Neural progenitor cell (in vitro differentiated cells): ENCODE measurements at regions not wholly inside any gene's neighbourhood (a gene's known extent, or its start where the extent isn't known, plus 50 kb on each side); places are given as distances from the start of the nearest gene placed in this dataset.
"Not testable (repeated sequence)": the region's sequence is repeated elsewhere in the genome, so short reads cannot be mapped to it uniquely, and the experiment has no call there.

Experiments used
- DNase-seq: peaks from one replicate; pipeline ENCODE4 v3.0.0-alpha.2; 2016; ENCODE audit warnings: low spot score
- H2AFZ ChIP-seq: fragments of 200-600 bp; sonication (generic); replicated peaks from 2 replicates; pipeline ENCODE4 v1.6.1; 2016; ENCODE audit warnings: antibody characterized with exemption
- H3F3A ChIP-seq: fragments of 200-600 bp; sonication (generic); 2 replicates; pipeline ENCODE4 v1.6.1; 2016; ENCODE audit warnings: antibody characterized with exemption, low read depth
- H3K27ac ChIP-seq: fragments of 200-600 bp; sonication (generic); 2 replicates; pipeline ENCODE4 v1.5.1; 2016; ENCODE audit warnings: mild to moderate bottlenecking
- H3K27me3 ChIP-seq: fragments of 200-600 bp; sonication (generic); 2 replicates; pipeline ENCODE4 v1.6.1; 2016; ENCODE audit warnings: mild to moderate bottlenecking, moderate library complexity
- H3K36me3 ChIP-seq: fragments of 200-600 bp; sonication (generic); 2 replicates; pipeline ENCODE4 v1.5.1; 2016
- H3K4me1 ChIP-seq: fragments of 200-600 bp; sonication (generic); 2 replicates; pipeline ENCODE4 v1.6.1; 2016; ENCODE audit warnings: mixed run types
- H3K4me2 ChIP-seq: fragments of 200-600 bp; sonication (generic); 2 replicates; pipeline ENCODE4 v1.6.1; 2016
- H3K4me3 ChIP-seq: fragments of 200-600 bp; sonication (generic); 2 replicates; pipeline ENCODE4 v1.5.1; 2016
- H3K79me2 ChIP-seq: fragments of 200-600 bp; sonication (generic); 2 replicates; pipeline ENCODE4 v1.6.1; 2016; ENCODE audit warnings: low read depth
- H3K9ac ChIP-seq: fragments of 200-600 bp; sonication (generic); 2 replicates; pipeline ENCODE4 v1.6.1; 2016
- H3K9me3 ChIP-seq: fragments of 200-600 bp; sonication (generic); 2 replicates; pipeline ENCODE4 v1.5.1; 2016; ENCODE audit warnings: low read depth
- H4K20me1 ChIP-seq: fragments of 200-600 bp; sonication (generic); 2 replicates; pipeline ENCODE4 v1.6.1; 2016; ENCODE audit warnings: low read depth
- H3K27ac Mint-ChIP-seq: 3 replicates; pipeline ENCODE4 v1.8.0; 2021; ENCODE audit warnings: mixed read lengths
- H3K27me3 Mint-ChIP-seq: 2 replicates; pipeline ENCODE4 v1.8.0; 2022; ENCODE audit warnings: low read depth, mild to moderate bottlenecking, inconsistent platforms, moderate library complexity, mixed read lengths; ENCODE audit not compliant: insufficient read depth
- H3K36me3 Mint-ChIP-seq: 3 replicates; pipeline ENCODE4 v1.8.0; 2021; ENCODE audit warnings: mixed read lengths
- H3K4me1 Mint-ChIP-seq: 3 replicates; pipeline ENCODE4 v1.8.0; 2021; ENCODE audit warnings: mixed read lengths
- H3K4me3 Mint-ChIP-seq: 3 replicates; pipeline ENCODE4 v1.8.0; 2021; ENCODE audit warnings: mild to moderate bottlenecking, moderate library complexity, mixed read lengths
- H3K9me3 Mint-ChIP-seq: 3 replicates; pipeline ENCODE4 v1.8.0; 2020; ENCODE audit warnings: mixed read lengths

DNA sequence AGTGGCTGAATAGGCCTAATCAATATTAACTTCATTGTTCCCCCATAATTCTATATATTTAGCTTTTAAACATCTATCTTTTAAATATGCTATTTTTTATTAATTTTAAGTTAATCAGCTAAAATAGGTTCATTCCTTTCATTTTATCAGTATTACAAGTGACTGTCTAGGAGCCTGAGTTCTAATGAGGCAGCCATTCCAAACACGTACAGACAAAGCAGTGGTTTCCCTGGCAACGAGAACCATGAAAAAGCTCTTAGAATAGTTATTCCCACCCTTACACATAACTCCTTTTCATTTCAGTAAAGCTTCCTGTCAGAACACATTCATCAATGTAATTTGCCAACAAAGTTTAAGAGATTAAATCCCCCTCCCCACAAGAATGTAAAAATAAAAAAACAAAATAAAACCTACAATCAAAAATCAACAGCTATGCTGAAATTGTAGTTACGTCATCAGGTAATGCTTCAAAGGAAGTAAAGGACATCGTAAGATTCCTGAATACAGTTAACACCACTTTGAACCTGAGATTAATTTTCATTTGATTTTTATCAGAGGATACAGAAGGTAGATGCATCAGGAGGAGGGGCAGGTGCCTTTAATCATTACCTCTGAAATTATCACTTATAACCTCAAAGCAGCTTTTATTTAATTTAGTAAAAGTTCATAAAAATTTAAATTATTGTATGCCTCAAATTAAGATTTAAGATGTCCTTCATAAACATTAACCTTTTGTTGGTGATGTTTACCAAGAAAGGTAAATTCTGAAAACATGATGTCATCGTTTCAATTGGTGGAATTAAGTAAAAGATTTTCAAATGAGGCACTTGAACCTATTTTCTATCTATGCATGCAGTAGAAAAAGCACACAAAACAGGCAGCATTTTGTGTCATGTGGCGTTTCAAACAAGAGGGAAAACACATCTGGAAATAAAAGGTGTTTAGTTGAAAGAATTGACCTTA lies 967.2 kb upstream of the FOXG1 start:
- not testable (repeated sequence) for H3K9me3 ChIP-seq, H3K4me3 ChIP-seq, H3K4me3 Mint-ChIP-seq, H3K27me3 Mint-ChIP-seq, H3K36me3 ChIP-seq, H3K79me2 ChIP-seq, H3K9ac ChIP-seq, H3K27me3 ChIP-seq, H3F3A ChIP-seq, H4K20me1 ChIP-seq, H3K27ac ChIP-seq
- H3K36me3 Mint-ChIP-seq = peaks cover 14% of the 10 kb centered on the region
- peak overlapping the region; percentile 28 for H3K4me2 ChIP-seq
- H2AFZ ChIP-seq = peak overlapping the region; percentile 17
- H3K27ac Mint-ChIP-seq = peak overlapping the region; percentile 97
- peaks cover 21% of the 10 kb centered on the region for H3K4me1 ChIP-seq
- H3K9me3 Mint-ChIP-seq = peaks cover 27% of the 10 kb centered on the region
- H3K4me1 Mint-ChIP-seq = peaks cover 21% of the 10 kb centered on the region
- peak; percentile 15 for DNase-seq

DNA sequence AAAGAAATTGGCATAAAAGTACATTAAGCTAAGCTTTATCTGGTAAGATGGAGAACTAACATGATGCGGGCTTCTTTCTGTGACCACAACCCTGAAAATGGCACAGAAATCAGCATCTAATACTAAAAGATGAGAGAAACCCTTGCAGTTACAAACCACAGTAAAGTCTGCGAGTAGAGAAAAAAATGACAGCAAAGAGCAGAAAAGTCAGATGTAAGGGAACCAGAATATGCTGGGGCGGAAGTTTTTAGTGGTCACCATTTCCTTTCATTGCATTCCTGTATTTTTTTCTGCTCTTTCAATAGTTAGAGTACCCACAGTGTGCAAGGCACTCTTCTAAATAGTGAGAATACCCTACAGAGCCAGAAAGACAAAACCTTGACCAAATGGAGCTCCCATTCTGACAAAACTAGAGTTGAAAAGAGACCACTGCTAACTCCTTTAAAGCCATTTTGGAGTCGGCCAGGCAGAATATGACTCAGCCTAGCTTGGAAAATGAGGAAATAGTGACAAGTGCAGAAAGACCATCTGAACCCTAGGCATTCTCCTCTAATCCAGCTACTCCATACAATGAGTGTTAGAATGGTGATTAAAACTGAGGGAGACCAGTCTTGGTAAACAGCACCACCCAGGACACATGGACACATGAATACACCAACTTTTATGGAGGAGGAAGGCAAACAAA lies 948.7 kb upstream of the FOXG1 start:
- not testable (repeated sequence) for H3K4me3 Mint-ChIP-seq, H3K36me3 Mint-ChIP-seq, H3K4me1 ChIP-seq, H4K20me1 ChIP-seq, H3K4me3 ChIP-seq, H3K9ac ChIP-seq, H3K9me3 ChIP-seq, H3K79me2 ChIP-seq, H2AFZ ChIP-seq, H3K27me3 ChIP-seq, H3K36me3 ChIP-seq, H3F3A ChIP-seq, DNase-seq, H3K27me3 Mint-ChIP-seq
- Mint-ChIP-seq H3K27ac (peak overlapping the region; percentile 92), H3K4me1 (peaks cover 26% of the 10 kb centered on the region), H3K9me3 (peaks cover 11% of the 10 kb centered on the region)
- Histone ChIP-seq H3K27ac (peak overlapping the region; percentile 46), H3K4me2 (peak overlapping the region; percentile 11)

DNA sequence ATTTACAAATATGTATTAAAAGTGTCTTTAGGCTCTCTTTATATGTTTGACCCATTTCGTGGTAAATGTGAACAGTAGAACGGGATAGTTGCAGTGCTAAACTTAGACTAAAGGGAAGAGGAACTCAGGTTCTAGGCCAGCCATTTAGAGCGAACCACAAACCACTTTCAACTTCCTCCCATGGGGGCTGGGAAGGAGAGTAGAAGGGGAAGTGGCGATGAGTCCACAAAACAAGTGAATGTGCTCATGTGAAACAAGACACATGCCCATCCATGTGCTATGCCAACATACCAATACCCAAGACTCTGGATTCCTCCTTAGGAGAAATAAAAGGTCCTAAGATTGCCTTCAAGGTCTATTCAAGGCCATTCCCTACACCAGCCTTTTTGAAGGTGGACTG lies 940.4 kb upstream of the FOXG1 start:
- not testable (repeated sequence) for H3K27ac ChIP-seq, H3K9ac ChIP-seq, H3K27me3 ChIP-seq, H3K9me3 ChIP-seq, H3K4me2 ChIP-seq, H3K4me3 Mint-ChIP-seq, DNase-seq, H3K4me1 ChIP-seq, H3K27ac Mint-ChIP-seq, H3K4me3 ChIP-seq, H3K27me3 Mint-ChIP-seq, H2AFZ ChIP-seq, H3F3A ChIP-seq, H3K36me3 Mint-ChIP-seq, H3K36me3 ChIP-seq, H4K20me1 ChIP-seq, H3K4me1 Mint-ChIP-seq, H3K9me3 Mint-ChIP-seq, H3K79me2 ChIP-seq

DNA sequence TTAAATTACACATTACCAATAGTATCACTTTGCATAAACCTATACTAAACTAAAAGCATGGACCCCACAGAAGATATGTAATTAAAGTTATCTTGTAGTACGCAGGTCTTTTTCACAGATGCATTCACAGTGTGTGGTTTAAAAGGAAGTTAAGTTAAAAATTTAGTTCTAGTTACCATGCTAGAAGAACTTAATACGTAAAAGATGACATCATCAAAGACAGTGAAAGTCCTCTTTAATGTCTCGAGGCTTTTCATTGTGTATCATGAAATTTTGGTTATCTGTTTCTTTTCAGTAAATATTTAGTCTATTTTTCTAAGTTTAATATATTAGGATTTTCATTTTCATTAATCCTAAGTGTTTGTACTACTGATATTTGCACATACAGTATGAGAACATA lies 934.6 kb upstream of the FOXG1 start:
- not testable (repeated sequence) for H3K27me3 ChIP-seq, H3K4me1 ChIP-seq, H3K27ac ChIP-seq, H3K36me3 Mint-ChIP-seq, H3K4me3 ChIP-seq, H3K9me3 Mint-ChIP-seq, H3F3A ChIP-seq, H3K9me3 ChIP-seq, H3K4me3 Mint-ChIP-seq, DNase-seq, H3K9ac ChIP-seq, H3K36me3 ChIP-seq, H4K20me1 ChIP-seq, H2AFZ ChIP-seq, H3K27ac Mint-ChIP-seq, H3K27me3 Mint-ChIP-seq, H3K4me2 ChIP-seq, H3K79me2 ChIP-seq
- H3K4me1 Mint-ChIP-seq = peaks cover 23% of the 10 kb centered on the region

DNA sequence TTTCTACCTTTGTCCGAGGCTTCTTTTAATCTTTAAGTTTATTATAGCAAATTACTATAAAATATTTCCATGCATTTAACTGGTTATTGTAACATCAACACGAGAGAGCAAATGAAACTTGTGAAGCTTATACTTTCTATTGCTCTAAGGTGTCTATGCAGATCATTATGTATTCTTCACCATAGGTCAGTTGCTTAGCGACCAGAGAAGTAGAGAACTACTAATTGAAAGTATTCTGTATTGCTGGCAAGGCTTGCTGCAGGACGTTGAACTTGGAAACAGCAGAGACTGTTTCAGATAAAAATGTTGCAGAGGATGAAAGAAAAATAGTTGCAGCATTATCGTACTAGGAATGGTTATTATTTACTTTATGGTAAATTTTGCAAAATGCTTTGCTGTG lies 933.6 kb upstream of the FOXG1 start:
- not testable (repeated sequence) for H3K27me3 ChIP-seq, H3K9me3 Mint-ChIP-seq, H3F3A ChIP-seq, H3K9ac ChIP-seq, H3K4me2 ChIP-seq, DNase-seq, H3K4me1 ChIP-seq, H3K9me3 ChIP-seq, H3K4me3 Mint-ChIP-seq, H3K36me3 ChIP-seq, H3K36me3 Mint-ChIP-seq, H3K27ac ChIP-seq, H3K4me3 ChIP-seq, H4K20me1 ChIP-seq, H3K27me3 Mint-ChIP-seq, H3K79me2 ChIP-seq, H2AFZ ChIP-seq
- Mint-ChIP-seq H3K27ac (peak overlapping the region; percentile 53), H3K4me1 (peaks cover 23% of the 10 kb centered on the region)
